Inferior parietal cortex (tissue), 1 donor: ENCODE measurements at regions not wholly inside any gene's neighbourhood (a gene's known extent, or its start where the extent isn't known, plus 50 kb on each side); places are given as distances from the start of the nearest gene placed in this dataset.

Experiments
- DNase-seq: peaks from one replicate; pipeline ENCODE4 v3.0.0-alpha.2; 2016; ENCODE audit errors: extremely low spot score

- DNase-seq, result no peak
Measured at GRCh38 chr12:78790148-78790547, 74.4 kb upstream of the SYT1 start.

GRCh38 chr12:78792052-78792698 is 72.4 kb upstream of the SYT1 start:
- no peak for DNase-seq

DNA sequence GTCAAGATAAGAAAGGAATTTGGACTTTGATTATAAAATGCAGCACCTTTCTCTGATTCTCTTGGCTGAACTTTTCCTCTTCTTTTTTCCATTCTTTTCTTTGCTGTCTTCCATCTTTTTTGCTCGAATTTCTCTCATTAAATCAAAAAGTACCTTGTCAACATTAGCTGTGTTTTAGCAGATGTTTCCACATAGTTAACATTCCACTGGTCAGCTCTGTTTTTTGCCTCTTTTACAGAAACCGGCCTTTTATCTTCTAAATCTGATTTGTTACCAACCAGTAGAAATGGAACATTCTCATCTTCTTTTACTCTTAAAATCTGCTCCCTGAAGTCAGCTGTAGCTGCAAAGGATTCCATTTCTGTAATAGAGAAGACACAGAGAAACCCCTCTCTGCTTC is 71.1 kb upstream of the SYT1 start:
- no peak for DNase-seq

DNA sequence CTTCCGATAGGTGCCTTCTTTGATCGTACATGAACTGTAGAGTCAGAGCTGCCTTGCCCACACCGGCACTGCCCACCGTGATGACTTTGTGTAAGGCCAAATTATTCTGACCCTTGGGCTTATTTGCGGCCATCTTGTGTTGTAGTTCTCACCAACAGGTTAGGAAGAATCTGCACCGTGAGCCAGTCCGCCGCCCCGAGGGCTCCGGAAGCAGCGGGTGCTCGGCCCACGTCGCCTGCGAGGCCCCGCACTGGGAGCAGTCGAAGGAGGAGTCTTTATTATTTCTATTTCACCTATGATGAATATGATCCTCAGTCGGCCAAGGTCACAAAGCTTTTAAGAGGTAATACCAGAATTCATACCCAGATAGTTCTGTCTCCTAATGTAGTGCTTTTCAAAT is 70.6 kb upstream of the SYT1 start:
- DNase-seq, result no peak

GRCh38 chr12:78795934-78796445 is 68.6 kb upstream of the SYT1 start:
- DNase-seq, result no peak

DNA sequence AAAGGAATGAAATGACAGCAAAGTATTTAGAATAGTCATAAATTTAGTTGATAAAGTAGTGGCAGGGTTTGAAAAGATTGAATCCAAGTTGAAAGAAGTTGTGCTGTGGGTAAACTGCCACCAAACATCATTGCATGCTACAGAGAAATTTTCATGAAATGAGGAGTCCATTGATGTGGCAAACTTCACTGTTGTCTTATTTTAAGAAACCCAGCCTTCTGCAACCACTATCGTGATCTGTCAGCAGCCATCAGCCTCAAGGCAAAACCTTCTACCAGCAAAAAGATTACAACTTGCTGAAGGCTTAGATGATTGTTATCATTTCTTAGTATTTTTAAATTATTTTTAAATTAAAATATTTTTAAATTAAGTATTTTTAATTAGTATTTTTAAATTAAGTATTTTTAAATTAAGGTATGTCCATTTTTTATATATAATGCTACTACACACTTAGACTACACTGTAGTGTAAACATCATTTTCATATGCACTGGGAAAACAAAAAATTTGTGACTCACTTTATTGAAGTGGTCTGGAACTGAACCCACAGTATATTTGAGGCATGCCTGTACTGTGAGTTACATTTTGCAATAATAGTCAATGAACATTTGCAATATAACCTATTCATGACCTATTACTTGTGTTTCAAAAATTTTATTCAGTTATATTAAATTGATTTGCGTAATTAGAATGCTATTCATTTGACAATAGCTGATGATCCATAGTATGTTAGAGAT is 67.2 kb upstream of the SYT1 start:
- no peak for DNase-seq

- DNase-seq, result peak; percentile 25
Measured at GRCh38 chr12:78799649-78800048, 64.9 kb upstream of the SYT1 start.

- DNase-seq, result no peak
Measured at GRCh38 chr12:78802593-78802992, 62.0 kb upstream of the SYT1 start.

DNA sequence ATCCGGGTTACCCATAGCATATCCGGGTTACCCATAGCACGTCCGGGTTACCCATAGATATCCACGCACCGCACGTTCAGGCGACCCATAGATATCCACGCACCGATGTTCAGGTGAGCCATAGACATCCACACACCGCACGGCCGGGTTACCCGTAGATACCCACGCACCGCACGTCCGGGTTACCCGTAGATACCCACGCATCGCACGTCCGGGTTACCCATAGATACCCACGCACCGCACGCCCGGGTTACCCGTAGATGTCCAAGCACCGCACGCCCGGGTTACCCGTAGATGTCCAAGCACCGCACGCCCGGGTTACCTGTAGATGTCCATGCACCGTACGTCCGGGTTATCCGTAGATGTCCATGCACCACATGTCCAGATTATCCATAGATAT is 60.3 kb upstream of the SYT1 start:
- DNase-seq, result no peak
